ENCODE measurements at regions not wholly inside any gene's neighbourhood (a gene's known extent, or its start where the extent isn't known, plus 50 kb on each side); places are given as distances from the start of the nearest gene placed in this dataset.

DNA sequence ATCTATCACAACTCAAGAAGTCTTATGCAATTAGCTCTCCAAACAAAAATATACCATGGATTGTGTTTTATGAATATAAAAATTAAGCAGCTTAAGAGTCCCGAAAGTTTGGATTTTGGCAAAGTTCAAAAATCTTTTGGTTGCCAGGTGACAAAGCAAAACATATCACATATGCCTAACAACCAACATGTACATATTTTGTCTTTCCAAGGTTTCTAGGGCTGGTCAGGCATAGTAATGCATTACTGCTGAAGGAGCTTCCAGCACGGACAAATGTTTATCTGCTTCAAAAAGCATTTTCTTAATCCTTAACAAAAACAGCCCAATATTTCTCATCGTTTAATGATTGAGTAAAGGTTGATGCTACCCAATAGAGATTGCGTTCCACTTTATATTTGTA is 1327.1 kb upstream of the ZEB2 start:
- no peak for DNase-seq
- TF ChIP-seq, protein P1, sequence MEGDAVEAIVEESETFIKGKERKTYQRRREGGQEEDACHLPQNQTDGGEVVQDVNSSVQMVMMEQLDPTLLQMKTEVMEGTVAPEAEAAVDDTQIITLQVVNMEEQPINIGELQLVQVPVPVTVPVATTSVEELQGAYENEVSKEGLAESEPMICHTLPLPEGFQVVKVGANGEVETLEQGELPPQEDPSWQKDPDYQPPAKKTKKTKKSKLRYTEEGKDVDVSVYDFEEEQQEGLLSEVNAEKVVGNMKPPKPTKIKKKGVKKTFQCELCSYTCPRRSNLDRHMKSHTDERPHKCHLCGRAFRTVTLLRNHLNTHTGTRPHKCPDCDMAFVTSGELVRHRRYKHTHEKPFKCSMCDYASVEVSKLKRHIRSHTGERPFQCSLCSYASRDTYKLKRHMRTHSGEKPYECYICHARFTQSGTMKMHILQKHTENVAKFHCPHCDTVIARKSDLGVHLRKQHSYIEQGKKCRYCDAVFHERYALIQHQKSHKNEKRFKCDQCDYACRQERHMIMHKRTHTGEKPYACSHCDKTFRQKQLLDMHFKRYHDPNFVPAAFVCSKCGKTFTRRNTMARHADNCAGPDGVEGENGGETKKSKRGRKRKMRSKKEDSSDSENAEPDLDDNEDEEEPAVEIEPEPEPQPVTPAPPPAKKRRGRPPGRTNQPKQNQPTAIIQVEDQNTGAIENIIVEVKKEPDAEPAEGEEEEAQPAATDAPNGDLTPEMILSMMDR (IDR thresholded peaks at IDR 0.05): no peak
- no peak for TF ChIP-seq POLR2A (IDR thresholded peaks at IDR 0.05)
- Histone ChIP-seq H3K4me1 (no peaks in the 10 kb centered on the region), H3K27me3 (no peaks in the 10 kb centered on the region), H3K27ac (no peak overlapping the region), H3K9me3 (no peaks in the 10 kb centered on the region), H3K4me3 (no peak overlapping the region), H3K36me3 (no peaks in the 10 kb centered on the region)

DNA sequence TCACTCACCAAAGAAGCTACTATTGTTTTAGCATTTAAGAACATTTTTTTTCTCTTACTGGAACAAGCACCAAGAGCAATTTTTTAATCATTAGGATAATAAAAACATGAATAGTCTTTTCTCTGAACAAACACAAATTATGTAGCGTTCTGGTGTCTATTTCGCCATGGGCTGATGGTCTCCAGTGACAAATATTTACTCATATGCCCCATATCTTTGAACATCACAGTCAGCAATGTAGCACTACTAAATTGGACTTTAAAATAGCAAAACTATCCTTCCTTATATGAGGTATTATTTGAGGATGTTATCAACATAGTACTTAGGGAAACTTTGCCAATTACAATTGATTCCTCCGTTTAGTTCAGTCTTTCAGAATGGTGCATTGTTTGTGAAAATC is 1326.0 kb upstream of the ZEB2 start:
- TF ChIP-seq, protein P1 (IDR thresholded peaks at IDR 0.05): no peak
- TF ChIP-seq POLR2A (IDR thresholded peaks at IDR 0.05): no peak
- Histone ChIP-seq H3K4me1 (no peaks in the 10 kb centered on the region), H3K4me3 (no peak overlapping the region), H3K9me3 (no peaks in the 10 kb centered on the region), H3K27ac (no peak overlapping the region), H3K36me3 (no peaks in the 10 kb centered on the region), H3K27me3 (no peaks in the 10 kb centered on the region)
- no peak for DNase-seq

DNA sequence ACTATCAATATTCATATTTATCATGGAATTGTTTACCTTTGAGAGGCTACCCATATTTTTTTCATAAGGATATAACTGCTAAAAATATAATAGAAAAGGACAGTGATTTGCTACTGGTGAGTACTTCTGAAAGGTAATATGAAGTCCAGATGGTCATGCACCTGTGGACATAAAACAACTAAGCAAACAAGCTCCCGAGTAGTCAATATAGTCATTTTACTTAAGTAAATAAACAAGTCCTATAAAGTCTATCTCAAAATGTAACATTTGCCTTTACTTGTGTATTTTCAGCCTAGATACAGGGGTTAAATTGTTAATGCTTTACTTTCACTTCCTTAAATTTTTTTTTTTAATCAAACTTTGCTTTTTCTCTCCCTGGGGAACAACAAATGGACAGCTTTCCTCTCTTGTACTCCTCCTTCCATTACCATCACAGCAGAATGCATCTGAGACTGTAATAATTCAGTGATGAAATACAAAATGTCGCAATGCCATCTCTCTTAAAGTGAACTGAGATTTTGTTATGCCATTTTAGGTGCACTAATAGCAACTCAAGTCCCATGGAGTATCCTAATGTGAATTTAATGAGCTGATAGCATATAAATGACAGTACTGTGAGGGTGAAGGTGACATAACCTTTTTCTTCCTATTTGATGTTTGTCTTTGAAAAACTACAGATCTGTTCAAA is 1325.4 kb upstream of the ZEB2 start:
- H3K36me3 ChIP-seq: no peaks in the 10 kb centered on the region
- no peaks in the 10 kb centered on the region for H3K4me1 ChIP-seq
- no peaks in the 10 kb centered on the region for H3K9me3 ChIP-seq
- no peak for DNase-seq
- TF ChIP-seq, protein P1 (IDR thresholded peaks at IDR 0.05): no peak
- TF ChIP-seq POLR2A (IDR thresholded peaks at IDR 0.05): no peak
- H3K27me3 ChIP-seq: no peaks in the 10 kb centered on the region
- H3K27ac ChIP-seq: no peak overlapping the region
- no peak overlapping the region for H3K4me3 ChIP-seq

- Histone ChIP-seq H3K27ac (no peak overlapping the region), H3K9me3 (no peaks in the 10 kb centered on the region), H3K36me3 (no peaks in the 10 kb centered on the region), H3K27me3 (no peaks in the 10 kb centered on the region), H3K4me3 (no peak overlapping the region), H3K4me1 (no peaks in the 10 kb centered on the region)
- no peak for TF ChIP-seq POLR2A (IDR thresholded peaks at IDR 0.05)
- TF ChIP-seq, protein P1 (IDR thresholded peaks at IDR 0.05): no peak
- DNase-seq: no peak
Measured at GRCh38 chr2:145841973-145842372, 1322.1 kb upstream of the ZEB2 start.

- Histone ChIP-seq H3K36me3 (no peaks in the 10 kb centered on the region), H3K27ac (no peak overlapping the region), H3K4me3 (no peak overlapping the region), H3K9me3 (no peaks in the 10 kb centered on the region), H3K27me3 (no peaks in the 10 kb centered on the region), H3K4me1 (no peaks in the 10 kb centered on the region)
- no peak for DNase-seq
- TF ChIP-seq POLR2A (IDR thresholded peaks at IDR 0.05): no peak
- TF ChIP-seq, protein P1 (IDR thresholded peaks at IDR 0.05): no peak
Measured at GRCh38 chr2:145836986-145837385, 1317.1 kb upstream of the ZEB2 start.

DNA sequence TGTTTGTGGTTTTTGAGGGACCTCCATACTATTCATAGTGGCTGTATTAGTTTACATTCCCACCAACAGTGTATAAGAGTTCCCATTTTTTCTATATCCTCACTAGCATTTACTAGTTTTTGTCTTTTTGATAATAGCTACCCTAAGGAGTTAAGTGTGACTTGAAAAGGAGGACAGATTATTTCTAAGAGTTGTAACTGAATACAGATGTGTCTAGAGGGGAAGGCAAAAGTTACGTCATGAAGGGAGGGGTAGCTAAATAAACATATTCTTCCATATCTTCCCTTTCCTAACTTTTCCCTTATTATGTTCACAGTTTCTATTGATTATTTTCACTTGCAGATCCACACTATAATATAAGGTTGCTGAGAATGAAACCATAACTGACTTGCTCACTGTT is 1315.7 kb upstream of the ZEB2 start:
- no peak for DNase-seq
- H3K9me3 ChIP-seq: no peaks in the 10 kb centered on the region
- H3K27ac ChIP-seq: no peak overlapping the region
- no peak overlapping the region for H3K4me3 ChIP-seq
- TF ChIP-seq, protein P1 (IDR thresholded peaks at IDR 0.05): no peak
- TF ChIP-seq POLR2A (IDR thresholded peaks at IDR 0.05): no peak
- H3K27me3 ChIP-seq: no peaks in the 10 kb centered on the region
- H3K36me3 ChIP-seq: no peaks in the 10 kb centered on the region
- no peaks in the 10 kb centered on the region for H3K4me1 ChIP-seq

Data from Peyer's patch (tissue), 4 donors.